ENCODE measurements at regions not wholly inside any gene's neighbourhood (a gene's known extent, or its start where the extent isn't known, plus 50 kb on each side); places are given as distances from the start of the nearest gene placed in this dataset.

- Histone ChIP-seq H3K4me3 (ENCODE audit: low read depth, low read length) (no peak overlapping the region), H3K79me2 (ENCODE audit: control insufficient read depth, insufficient read depth, low read length, unreplicated experiment) (no peaks in the 10 kb centered on the region), H3K36me3 (ENCODE audit: insufficient read depth, low read length) (no peaks in the 10 kb centered on the region), H3K27me3 (ENCODE audit: insufficient read depth, low read length) (no peaks in the 10 kb centered on the region), H2AFZ (ENCODE audit: low read length, unreplicated experiment) (no peak overlapping the region), H3K27ac (ENCODE audit: low read depth, low read length) (no peak overlapping the region), H3K4me1 (ENCODE audit: control insufficient read depth, insufficient read depth, low read length, unreplicated experiment) (no peaks in the 10 kb centered on the region)
Measured at GRCh38 chr13:65623148-65623547, 1607.0 kb downstream of the PCDH9 start.

- Histone ChIP-seq H3K36me3 (ENCODE audit: insufficient read depth, low read length) (no peaks in the 10 kb centered on the region), H3K27ac (ENCODE audit: low read depth, low read length) (no peak overlapping the region), H2AFZ (ENCODE audit: low read length, unreplicated experiment) (no peak overlapping the region), H3K4me1 (ENCODE audit: control insufficient read depth, insufficient read depth, low read length, unreplicated experiment) (no peaks in the 10 kb centered on the region), H3K4me3 (ENCODE audit: low read depth, low read length) (no peak overlapping the region), H3K79me2 (ENCODE audit: control insufficient read depth, insufficient read depth, low read length, unreplicated experiment) (no peaks in the 10 kb centered on the region), H3K27me3 (ENCODE audit: insufficient read depth, low read length) (no peaks in the 10 kb centered on the region)
Measured at GRCh38 chr13:65615506-65615905, 1614.6 kb downstream of the PCDH9 start.

- no peaks in the 10 kb centered on the region for H3K4me1 ChIP-seq (ENCODE audit: control insufficient read depth, insufficient read depth, low read length, unreplicated experiment)
- H3K27me3 ChIP-seq (ENCODE audit: insufficient read depth, low read length) = no peaks in the 10 kb centered on the region
- no peak overlapping the region for H3K4me3 ChIP-seq (ENCODE audit: low read depth, low read length)
- H3K36me3 ChIP-seq (ENCODE audit: insufficient read depth, low read length) = no peaks in the 10 kb centered on the region
- H2AFZ ChIP-seq (ENCODE audit: low read length, unreplicated experiment) = no peak overlapping the region
- H3K79me2 ChIP-seq (ENCODE audit: control insufficient read depth, insufficient read depth, low read length, unreplicated experiment) = no peaks in the 10 kb centered on the region
- no peak overlapping the region for H3K27ac ChIP-seq (ENCODE audit: low read depth, low read length)
Measured at GRCh38 chr13:65613004-65613403, 1617.1 kb downstream of the PCDH9 start.

GRCh38 chr13:65609350-65609749 is 1620.8 kb downstream of the PCDH9 start:
- Histone ChIP-seq H3K27ac (ENCODE audit: low read depth, low read length) (no peak overlapping the region), H3K27me3 (ENCODE audit: insufficient read depth, low read length) (no peaks in the 10 kb centered on the region), H2AFZ (ENCODE audit: low read length, unreplicated experiment) (no peak overlapping the region), H3K4me3 (ENCODE audit: low read depth, low read length) (no peak overlapping the region), H3K4me1 (ENCODE audit: control insufficient read depth, insufficient read depth, low read length, unreplicated experiment) (peaks cover 7% of the 10 kb centered on the region), H3K79me2 (ENCODE audit: control insufficient read depth, insufficient read depth, low read length, unreplicated experiment) (no peaks in the 10 kb centered on the region), H3K36me3 (ENCODE audit: insufficient read depth, low read length) (no peaks in the 10 kb centered on the region)

- Histone ChIP-seq H3K4me1 (ENCODE audit: control insufficient read depth, insufficient read depth, low read length, unreplicated experiment) (peaks cover 7% of the 10 kb centered on the region), H3K27ac (ENCODE audit: low read depth, low read length) (no peak overlapping the region), H3K27me3 (ENCODE audit: insufficient read depth, low read length) (no peaks in the 10 kb centered on the region), H3K4me3 (ENCODE audit: low read depth, low read length) (no peak overlapping the region), H3K36me3 (ENCODE audit: insufficient read depth, low read length) (no peaks in the 10 kb centered on the region), H2AFZ (ENCODE audit: low read length, unreplicated experiment) (no peak overlapping the region), H3K79me2 (ENCODE audit: control insufficient read depth, insufficient read depth, low read length, unreplicated experiment) (no peaks in the 10 kb centered on the region)
Measured at GRCh38 chr13:65606622-65607021, 1623.5 kb downstream of the PCDH9 start.

- Histone ChIP-seq H3K79me2 (ENCODE audit: control insufficient read depth, insufficient read depth, low read length, unreplicated experiment) (no peaks in the 10 kb centered on the region), H3K36me3 (ENCODE audit: insufficient read depth, low read length) (no peaks in the 10 kb centered on the region), H3K27me3 (ENCODE audit: insufficient read depth, low read length) (no peaks in the 10 kb centered on the region), H3K4me3 (ENCODE audit: low read depth, low read length) (peak overlapping the region; percentile 20), H2AFZ (ENCODE audit: low read length, unreplicated experiment) (peak overlapping the region; percentile 52), H3K27ac (ENCODE audit: low read depth, low read length) (no peak overlapping the region), H3K4me1 (ENCODE audit: control insufficient read depth, insufficient read depth, low read length, unreplicated experiment) (peaks cover 7% of the 10 kb centered on the region)
Measured at GRCh38 chr13:65605396-65605795, 1624.7 kb downstream of the PCDH9 start.

GRCh38 chr13:65603160-65603559 is 1627.0 kb downstream of the PCDH9 start:
- Histone ChIP-seq H3K79me2 (ENCODE audit: control insufficient read depth, insufficient read depth, low read length, unreplicated experiment) (no peaks in the 10 kb centered on the region), H2AFZ (ENCODE audit: low read length, unreplicated experiment) (no peak overlapping the region), H3K27ac (ENCODE audit: low read depth, low read length) (no peak overlapping the region), H3K4me1 (ENCODE audit: control insufficient read depth, insufficient read depth, low read length, unreplicated experiment) (peaks cover 13% of the 10 kb centered on the region), H3K36me3 (ENCODE audit: insufficient read depth, low read length) (no peaks in the 10 kb centered on the region), H3K4me3 (ENCODE audit: low read depth, low read length) (no peak overlapping the region), H3K27me3 (ENCODE audit: insufficient read depth, low read length) (no peaks in the 10 kb centered on the region)

GRCh38 chr13:65601855-65602254 is 1628.3 kb downstream of the PCDH9 start:
- Histone ChIP-seq H3K4me3 (ENCODE audit: low read depth, low read length) (no peak overlapping the region), H3K4me1 (ENCODE audit: control insufficient read depth, insufficient read depth, low read length, unreplicated experiment) (peaks cover 19% of the 10 kb centered on the region), H3K27ac (ENCODE audit: low read depth, low read length) (no peak overlapping the region), H3K27me3 (ENCODE audit: insufficient read depth, low read length) (no peaks in the 10 kb centered on the region), H2AFZ (ENCODE audit: low read length, unreplicated experiment) (no peak overlapping the region), H3K79me2 (ENCODE audit: control insufficient read depth, insufficient read depth, low read length, unreplicated experiment) (no peaks in the 10 kb centered on the region), H3K36me3 (ENCODE audit: insufficient read depth, low read length) (no peaks in the 10 kb centered on the region)

GRCh38 chr13:65600702-65601101 is 1629.4 kb downstream of the PCDH9 start:
- Histone ChIP-seq H3K36me3 (ENCODE audit: insufficient read depth, low read length) (no peaks in the 10 kb centered on the region), H3K79me2 (ENCODE audit: control insufficient read depth, insufficient read depth, low read length, unreplicated experiment) (no peaks in the 10 kb centered on the region), H3K27me3 (ENCODE audit: insufficient read depth, low read length) (no peaks in the 10 kb centered on the region), H3K27ac (ENCODE audit: low read depth, low read length) (no peak overlapping the region), H3K4me3 (ENCODE audit: low read depth, low read length) (no peak overlapping the region), H3K4me1 (ENCODE audit: control insufficient read depth, insufficient read depth, low read length, unreplicated experiment) (peaks cover 24% of the 10 kb centered on the region), H2AFZ (ENCODE audit: low read length, unreplicated experiment) (no peak overlapping the region)

- H3K79me2 ChIP-seq (ENCODE audit: control insufficient read depth, insufficient read depth, low read length, unreplicated experiment) = no peaks in the 10 kb centered on the region
- H3K4me1 ChIP-seq (ENCODE audit: control insufficient read depth, insufficient read depth, low read length, unreplicated experiment) = peaks cover 31% of the 10 kb centered on the region
- H3K27ac ChIP-seq (ENCODE audit: low read depth, low read length) = peak overlapping the region; percentile 43
- no peak overlapping the region for H3K4me3 ChIP-seq (ENCODE audit: low read depth, low read length)
- H3K27me3 ChIP-seq (ENCODE audit: insufficient read depth, low read length) = no peaks in the 10 kb centered on the region
- H3K36me3 ChIP-seq (ENCODE audit: insufficient read depth, low read length) = no peaks in the 10 kb centered on the region
- peak overlapping the region; percentile 35 for H2AFZ ChIP-seq (ENCODE audit: low read length, unreplicated experiment)
Measured at GRCh38 chr13:65597839-65598818, 1632.0 kb downstream of the PCDH9 start.

- Histone ChIP-seq H3K4me1 (ENCODE audit: control insufficient read depth, insufficient read depth, low read length, unreplicated experiment) (peaks cover 38% of the 10 kb centered on the region), H2AFZ (ENCODE audit: low read length, unreplicated experiment) (no peak overlapping the region), H3K36me3 (ENCODE audit: insufficient read depth, low read length) (no peaks in the 10 kb centered on the region), H3K27me3 (ENCODE audit: insufficient read depth, low read length) (no peaks in the 10 kb centered on the region), H3K27ac (ENCODE audit: low read depth, low read length) (no peak overlapping the region), H3K4me3 (ENCODE audit: low read depth, low read length) (no peak overlapping the region), H3K79me2 (ENCODE audit: control insufficient read depth, insufficient read depth, low read length, unreplicated experiment) (no peaks in the 10 kb centered on the region)
Measured at GRCh38 chr13:65595916-65596315, 1634.2 kb downstream of the PCDH9 start.

All from ACC112 (cell line).